ENCODE measurements at regions not wholly inside any gene's neighbourhood (a gene's known extent, or its start where the extent isn't known, plus 50 kb on each side); places are given as distances from the start of the nearest gene placed in this dataset.

- DNase-seq (ENCODE audit: low read depth in 2 of 2): no peak
Observed at GRCh38 chr9:88922091-88922490, 69.2 kb upstream of the S1PR3 start.

- DNase-seq (ENCODE audit: low read depth in 2 of 2): no peak
Observed at GRCh38 chr9:88923092-88923491, 68.2 kb upstream of the S1PR3 start.

- DNase-seq (ENCODE audit: low read depth in 2 of 2): no peak
Observed at GRCh38 chr9:88923653-88924288, 67.5 kb upstream of the S1PR3 start.

GRCh38 chr9:88925481-88925880 lies 65.8 kb upstream of the S1PR3 start:
- no peak for DNase-seq (ENCODE audit: low read depth in 2 of 2)

GRCh38 chr9:88926781-88927505 lies 64.3 kb upstream of the S1PR3 start:
- DNase-seq (ENCODE audit: low read depth in 2 of 2): no peak

GRCh38 chr9:88927510-88927909 lies 63.8 kb upstream of the S1PR3 start:
- DNase-seq (ENCODE audit: low read depth in 2 of 2): no peak

GRCh38 chr9:88930716-88931115 lies 60.6 kb upstream of the S1PR3 start:
- DNase-seq (ENCODE audit: low read depth in 2 of 2): no peak

GRCh38 chr9:88932766-88933165 lies 58.5 kb upstream of the S1PR3 start:
- DNase-seq (ENCODE audit: low read depth in 2 of 2): peak in 1 of 2 donors; percentile 89

GRCh38 chr9:88933607-88934379 lies 57.5 kb upstream of the S1PR3 start:
- DNase-seq (ENCODE audit: low read depth in 2 of 2): peak in 1 of 2 donors; percentile 27

GRCh38 chr9:88934876-88935535 lies 56.3 kb upstream of the S1PR3 start:
- no peak for DNase-seq (ENCODE audit: low read depth in 2 of 2)

GRCh38 chr9:88936132-88936531 lies 55.1 kb upstream of the S1PR3 start:
- DNase-seq (ENCODE audit: low read depth in 2 of 2): no peak

GRCh38 chr9:88936668-88937067 lies 54.6 kb upstream of the S1PR3 start:
- DNase-seq (ENCODE audit: low read depth in 2 of 2): peak in 1 of 2 donors; percentile 27

- no peak for DNase-seq (ENCODE audit: low read depth in 2 of 2)
Observed at GRCh38 chr9:88937248-88937647, 54.0 kb upstream of the S1PR3 start.

- no peak for DNase-seq (ENCODE audit: low read depth in 2 of 2)
Observed at GRCh38 chr9:88938189-88938588, 53.1 kb upstream of the S1PR3 start.

Measured in lung microvascular endothelial cell (primary cell).